Esophagus squamous epithelium (tissue), 5 donors: ENCODE measurements at regions not wholly inside any gene's neighbourhood (a gene's known extent, or its start where the extent isn't known, plus 50 kb on each side); places are given as distances from the start of the nearest gene placed in this dataset.
"Not testable (repeated sequence)": the region's sequence is repeated elsewhere in the genome, so short reads cannot be mapped to it uniquely, and the experiment has no call there.

Experiments
- DNase-seq: peaks from one replicate; lab custom pipeline; 2025; lab: John Stamatoyannopoulos, UW
- H3K27ac ChIP-seq, 4 donors: fragments of 200-600 bp; sonication (generic); one replicate each; pipeline ENCODE4 v1.5.1; 2016 to 2019; ENCODE audit warnings: mild to moderate bottlenecking in 1 of 4
- H3K27me3 ChIP-seq, 4 donors: fragments of 200-600 bp; sonication (generic); 1 replicate in 3 of 4; 2 replicates in 1 of 4; pipeline versions ENCODE4 v1.5.1 to v1.6.0; 2017 to 2021; ENCODE audit warnings: antibody characterized with exemption in 1 of 4
- H3K36me3 ChIP-seq, 3 donors: fragments of 200-600 bp; sonication (generic); one replicate each; pipeline ENCODE4 v1.5.1; 2016 to 2019
- H3K4me1 ChIP-seq, 3 donors: fragments of 200-600 bp; sonication (generic); one replicate each; pipeline ENCODE4 v1.5.1; 2017 to 2019
- H3K4me3 ChIP-seq, 4 donors: fragments of 200-600 bp; sonication (generic); 1 replicate in 3 of 4; 2 replicates in 1 of 4; pipeline ENCODE4 v1.5.1; 2016 to 2019; ENCODE audit warnings: mild to moderate bottlenecking in 2 of 4, moderate library complexity in 1 of 4
- H3K9me3 ChIP-seq, 3 donors: fragments of 200-600 bp; sonication (generic); one replicate each; pipeline ENCODE4 v1.5.1; 2016 to 2019
- POLR2A ChIP-seq, 4 donors: fragments of 450-650 bp; IDR thresholded peaks; one replicate each; pipeline ENCODE4 v1.6.1; 2017; ENCODE audit warnings: antibody characterized with exemption in 4 of 4, mild to moderate bottlenecking in 4 of 4, moderate library complexity in 3 of 4
- WGBS, 2 donors: methylation state at CpG; one replicate each; pipeline ENCODE4 v1.1.5; 2018; 5-methylcytosine and 5-hydroxymethylcytosine counted together
- intact Hi-C: fragments of 100-400 bp; cut with DNase I; formaldehyde crosslinking; loops from one replicate; pipeline ENCODE4 v1.15.0; 2022
- TF ChIP-seq, protein P1 (sequence below), 6 experiments: fragments of 450-650 bp in 4 of 6; fragments of 200-600 bp in 2 of 6; sonication (generic) in 2 of 6; IDR thresholded peaks; one replicate each; pipeline ENCODE4 v1.5.1; 2016 to 2019; ENCODE audit warnings: antibody characterized with exemption in 6 of 6, mild to moderate bottlenecking in 4 of 6, moderate library complexity in 4 of 6
- donor health status: DM: yes; HTN: yes; CAD: no.

DNA sequence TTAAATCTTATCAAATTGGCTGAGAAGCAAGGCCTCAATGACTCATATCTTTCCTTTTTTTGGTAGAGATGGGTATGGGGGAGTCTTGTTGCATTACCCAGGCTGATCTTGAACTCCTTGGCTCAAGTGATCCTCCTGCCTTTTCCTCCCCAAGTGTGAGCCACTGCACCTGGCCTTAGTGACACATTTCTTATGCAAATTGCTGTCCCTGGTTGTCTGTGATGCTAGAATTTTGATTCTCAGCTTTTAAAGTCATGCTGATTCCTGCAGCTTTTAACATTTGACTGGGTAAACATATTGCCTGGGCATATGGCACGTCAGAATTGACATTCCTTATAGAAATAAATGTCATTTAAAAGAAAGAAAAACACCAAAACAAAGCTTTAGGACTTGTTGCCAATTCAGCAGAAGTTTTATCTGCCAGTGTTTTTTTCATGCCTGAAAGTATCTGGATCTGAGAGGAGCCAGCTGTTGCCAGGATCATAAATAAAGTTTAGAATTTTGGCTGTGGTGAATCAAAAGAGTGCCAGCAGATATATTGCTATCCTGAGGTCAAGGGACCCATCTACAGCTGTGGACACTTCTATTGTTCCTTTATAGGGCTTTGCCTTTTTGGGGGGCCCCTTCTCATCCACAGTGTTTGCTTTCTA lies 446.7 kb upstream of the AMELY start:
- DNase-seq = no peak
- no peaks in the 10 kb centered on the region for H3K27me3 ChIP-seq
- H3K9me3 ChIP-seq = no peaks in the 10 kb centered on the region
- WGBS, 2 donors = 0% methylated on average over 1 of the region's 1 CpG; no CpG with 5 or more reads in 1 of the 2 donors
- peaks cover 0 to 67% (median 0%) of the 10 kb centered on the region in 3 donors for H3K36me3 ChIP-seq
- H3K4me3 ChIP-seq = no peak overlapping the region
- intact Hi-C loops = no loop called here
- no peaks in the 10 kb centered on the region for H3K4me1 ChIP-seq
- no peak for TF ChIP-seq POLR2A (IDR thresholded peaks at IDR 0.05)
- TF ChIP-seq, protein P1, sequence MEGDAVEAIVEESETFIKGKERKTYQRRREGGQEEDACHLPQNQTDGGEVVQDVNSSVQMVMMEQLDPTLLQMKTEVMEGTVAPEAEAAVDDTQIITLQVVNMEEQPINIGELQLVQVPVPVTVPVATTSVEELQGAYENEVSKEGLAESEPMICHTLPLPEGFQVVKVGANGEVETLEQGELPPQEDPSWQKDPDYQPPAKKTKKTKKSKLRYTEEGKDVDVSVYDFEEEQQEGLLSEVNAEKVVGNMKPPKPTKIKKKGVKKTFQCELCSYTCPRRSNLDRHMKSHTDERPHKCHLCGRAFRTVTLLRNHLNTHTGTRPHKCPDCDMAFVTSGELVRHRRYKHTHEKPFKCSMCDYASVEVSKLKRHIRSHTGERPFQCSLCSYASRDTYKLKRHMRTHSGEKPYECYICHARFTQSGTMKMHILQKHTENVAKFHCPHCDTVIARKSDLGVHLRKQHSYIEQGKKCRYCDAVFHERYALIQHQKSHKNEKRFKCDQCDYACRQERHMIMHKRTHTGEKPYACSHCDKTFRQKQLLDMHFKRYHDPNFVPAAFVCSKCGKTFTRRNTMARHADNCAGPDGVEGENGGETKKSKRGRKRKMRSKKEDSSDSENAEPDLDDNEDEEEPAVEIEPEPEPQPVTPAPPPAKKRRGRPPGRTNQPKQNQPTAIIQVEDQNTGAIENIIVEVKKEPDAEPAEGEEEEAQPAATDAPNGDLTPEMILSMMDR (IDR thresholded peaks at IDR 0.05) = no peak
- H3K27ac ChIP-seq = no peak overlapping the region

DNA sequence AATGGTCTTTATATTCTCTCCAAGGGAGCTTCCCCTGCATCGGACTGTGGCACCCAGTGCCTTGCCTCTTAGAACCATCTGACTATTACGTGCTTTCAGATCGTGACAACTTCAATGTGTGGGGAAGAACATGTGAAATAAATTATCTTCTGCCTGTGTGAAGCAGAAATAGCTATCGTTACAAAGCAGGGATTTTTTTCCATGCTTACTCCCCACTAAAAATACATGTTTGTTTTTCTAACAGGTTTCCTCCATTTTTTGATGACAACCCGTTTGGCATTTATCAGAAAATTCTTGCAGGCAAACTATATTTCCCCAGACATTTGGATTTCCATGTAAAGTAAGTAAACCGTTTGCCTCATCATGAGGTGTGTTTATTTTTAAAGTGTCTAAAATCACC lies 444.3 kb upstream of the AMELY start:
- H3K4me1 ChIP-seq, H3K27me3 ChIP-seq, H3K9me3 ChIP-seq, DNase-seq, H3K4me3 ChIP-seq, H3K27ac ChIP-seq, intact Hi-C loops: not testable (repeated sequence)
- peaks cover 0 to 69% (median 0%) of the 10 kb centered on the region in 3 donors for H3K36me3 ChIP-seq
- WGBS, 2 donors = 87% methylated on average over 6 of the region's 6 CpGs; no CpG with 5 or more reads in 1 of the 2 donors

DNA sequence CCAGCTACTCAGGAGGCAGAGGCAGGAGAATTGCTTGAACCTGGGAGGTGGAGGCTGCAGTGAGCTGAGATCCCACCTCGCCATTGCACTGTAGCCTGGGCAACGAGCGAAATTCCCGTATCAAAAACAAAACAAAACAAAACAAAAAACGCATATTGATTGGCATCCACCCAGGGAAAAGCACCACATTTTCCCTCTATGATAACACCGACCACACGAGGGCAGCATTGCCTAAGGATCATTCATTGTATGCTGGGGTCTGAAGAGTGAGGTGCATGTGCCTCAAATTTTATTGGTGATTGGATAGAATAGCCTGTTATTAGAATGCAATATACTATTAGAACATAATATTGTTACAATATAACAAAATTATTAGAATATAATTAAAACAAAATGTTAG lies 433.1 kb upstream of the AMELY start:
- H3K4me1 ChIP-seq = peaks cover 0 to 16% (median 0%) of the 10 kb centered on the region in 3 donors
- H3K9me3 ChIP-seq = no peaks in the 10 kb centered on the region
- H3K4me3 ChIP-seq = no peak overlapping the region
- TF ChIP-seq, protein P1 (IDR thresholded peaks at IDR 0.05) = peak in 2 of 6 experiments; percentile 57 to 61
- no peak for TF ChIP-seq POLR2A (IDR thresholded peaks at IDR 0.05)
- no peaks in the 10 kb centered on the region for H3K27me3 ChIP-seq
- intact Hi-C loops = no loop called here
- no peak overlapping the region for H3K27ac ChIP-seq
- peaks cover 0 to 24% (median 0%) of the 10 kb centered on the region in 3 donors for H3K36me3 ChIP-seq
- DNase-seq = no peak
- 0% methylated on average over 3 of the region's 7 CpGs; no CpG with 5 or more reads in 1 of the 2 donors for WGBS, 2 donors

DNA sequence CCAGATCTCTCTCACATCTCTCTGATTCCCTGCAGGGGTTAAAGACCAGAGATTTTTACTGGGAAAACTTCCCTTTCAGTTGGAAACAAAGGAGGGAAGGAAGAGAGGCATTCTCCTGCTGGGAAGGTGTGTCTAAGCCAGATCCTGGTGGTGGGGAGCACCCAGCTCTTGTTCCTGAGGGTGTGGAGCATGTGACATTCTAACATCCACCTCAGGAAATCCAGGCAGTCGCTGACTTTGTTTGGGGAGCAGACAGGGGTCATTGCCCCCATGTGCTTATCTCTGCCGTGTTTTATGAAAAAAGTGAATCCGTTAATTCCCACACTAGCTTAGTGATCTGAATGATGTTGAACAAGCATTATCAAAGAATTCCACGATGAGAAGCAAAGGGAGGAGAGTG lies 431.7 kb upstream of the AMELY start:
- Histone ChIP-seq H3K27ac (peak overlapping the region in 1 of 4 donors; percentile 17), H3K27me3 (no peaks in the 10 kb centered on the region), H3K4me1 (peaks cover 0 to 16% (median 0%) of the 10 kb centered on the region in 3 donors), H3K9me3 (no peaks in the 10 kb centered on the region), H3K4me3 (no peak overlapping the region), H3K36me3 (peaks cover 0 to 22% (median 0%) of the 10 kb centered on the region in 3 donors)
- intact Hi-C loops = no loop called here
- 81% methylated on average over 2 of the region's 4 CpGs; no CpG with 5 or more reads in 1 of the 2 donors for WGBS, 2 donors
- no peak for DNase-seq
- no peak for TF ChIP-seq POLR2A (IDR thresholded peaks at IDR 0.05)
- TF ChIP-seq, protein P1 (IDR thresholded peaks at IDR 0.05) = no peak

DNA sequence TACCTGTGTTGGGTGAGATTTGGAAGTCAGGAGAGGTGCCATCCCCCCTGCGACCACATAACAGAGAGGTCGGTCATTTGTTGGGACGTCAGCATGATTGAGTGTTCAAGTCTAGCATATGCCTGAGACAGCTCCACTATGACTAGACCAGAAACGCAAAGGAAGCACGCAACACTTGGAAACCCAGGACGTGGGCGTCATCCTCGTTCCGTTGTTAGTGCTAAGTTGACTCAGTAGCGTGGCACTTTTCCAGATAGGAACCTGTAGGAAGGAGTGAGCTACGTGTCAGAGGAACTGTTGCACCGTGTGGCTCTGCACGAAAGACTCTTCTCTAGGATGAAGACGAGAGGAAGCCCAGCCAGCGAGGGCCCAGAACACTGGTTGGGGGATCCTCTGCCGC lies 431.2 kb upstream of the AMELY start:
- Histone ChIP-seq H3K27ac (peak overlapping the region in 1 of 4 donors; percentile 35), H3K36me3 (peaks cover 0 to 22% (median 0%) of the 10 kb centered on the region in 3 donors), H3K4me1 (peaks cover 0 to 16% (median 0%) of the 10 kb centered on the region in 3 donors)
- H3K9me3 ChIP-seq, DNase-seq, H3K4me3 ChIP-seq, H3K27me3 ChIP-seq, intact Hi-C loops: not testable (repeated sequence)
- WGBS, 2 donors = 21% methylated on average over 11 of the region's 16 CpGs; no CpG with 5 or more reads in 1 of the 2 donors

DNA sequence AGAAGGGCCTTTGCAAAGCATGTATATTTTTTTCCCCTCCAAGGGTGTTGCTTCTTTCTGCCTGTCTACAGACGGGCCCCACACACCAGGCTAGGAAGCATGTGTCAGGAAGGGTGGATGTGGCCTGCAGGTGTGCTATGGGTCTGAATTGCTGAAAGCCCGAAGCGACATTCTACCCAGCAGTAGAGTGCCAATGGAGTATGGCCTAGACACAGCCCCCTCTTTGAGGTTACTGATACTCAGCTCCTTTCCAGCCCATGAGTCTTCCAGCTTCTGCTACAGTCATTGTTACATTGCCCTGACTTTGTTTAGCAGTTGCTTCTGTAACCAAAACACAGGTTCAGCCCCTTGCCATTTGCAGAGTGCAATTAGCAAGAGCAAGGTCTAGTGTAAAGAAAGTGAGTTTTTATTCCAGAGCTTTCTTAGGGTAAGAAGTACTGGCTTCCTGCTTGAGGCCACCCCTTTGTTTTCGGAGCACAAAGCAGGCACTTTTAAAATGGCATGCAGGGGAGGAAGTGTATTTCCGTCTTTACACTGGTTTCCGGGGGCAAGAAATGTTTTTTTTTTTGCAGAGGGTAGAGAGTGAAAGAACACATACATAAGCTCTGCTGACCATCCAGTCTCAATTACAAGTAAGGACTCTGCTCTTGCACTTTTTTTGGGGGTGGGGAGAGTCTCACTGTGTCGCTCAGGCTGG lies 428.0 kb upstream of the AMELY start:
- TF ChIP-seq, protein P1 (IDR thresholded peaks at IDR 0.05) = no peak
- TF ChIP-seq POLR2A (IDR thresholded peaks at IDR 0.05) = no peak
- peaks cover 0 to 35% (median 0%) of the 10 kb centered on the region in 3 donors for H3K36me3 ChIP-seq
- H3K27ac ChIP-seq = peak overlapping the region in 1 of 4 donors; percentile 21
- peaks cover 0 to 15% (median 0%) of the 10 kb centered on the region in 3 donors for H3K4me1 ChIP-seq
- no peak for DNase-seq
- intact Hi-C loops = no loop called here
- no peaks in the 10 kb centered on the region for H3K27me3 ChIP-seq
- H3K4me3 ChIP-seq = no peak overlapping the region
- no peaks in the 10 kb centered on the region for H3K9me3 ChIP-seq
- WGBS, 2 donors = 98% methylated on average over 5 of the region's 7 CpGs; no CpG with 5 or more reads in 1 of the 2 donors
